Pons (tissue), 1 donor: ENCODE measurements at regions not wholly inside any gene's neighbourhood (a gene's known extent, or its start where the extent isn't known, plus 50 kb on each side); places are given as distances from the start of the nearest gene placed in this dataset.

ENCODE experiments used
- DNase-seq: peaks from one replicate; pipeline ENCODE4 v3.0.0-alpha.2; 2016; ENCODE audit warnings: low spot score

DNA sequence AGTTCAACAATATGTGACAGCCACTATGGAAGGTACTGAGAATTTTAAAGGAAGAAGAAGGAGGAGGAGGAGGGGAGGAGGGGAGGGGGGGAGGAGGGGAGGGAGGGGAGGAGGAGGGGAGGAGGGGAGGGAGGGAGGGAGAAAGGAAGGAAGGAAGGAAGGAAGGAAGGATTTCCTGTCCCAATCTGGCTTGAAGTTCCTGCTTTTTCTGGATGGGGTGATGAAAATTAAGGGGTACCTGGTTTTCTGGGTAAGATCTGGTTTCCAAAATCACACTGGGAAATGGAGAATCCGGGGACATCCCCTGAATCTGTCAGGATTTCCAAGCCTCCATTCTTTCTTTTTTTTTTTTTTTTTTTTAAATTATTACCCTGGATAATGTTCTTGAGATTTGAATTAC, 271.8 kb downstream of the MTX2 start:
- no peak for DNase-seq

DNA sequence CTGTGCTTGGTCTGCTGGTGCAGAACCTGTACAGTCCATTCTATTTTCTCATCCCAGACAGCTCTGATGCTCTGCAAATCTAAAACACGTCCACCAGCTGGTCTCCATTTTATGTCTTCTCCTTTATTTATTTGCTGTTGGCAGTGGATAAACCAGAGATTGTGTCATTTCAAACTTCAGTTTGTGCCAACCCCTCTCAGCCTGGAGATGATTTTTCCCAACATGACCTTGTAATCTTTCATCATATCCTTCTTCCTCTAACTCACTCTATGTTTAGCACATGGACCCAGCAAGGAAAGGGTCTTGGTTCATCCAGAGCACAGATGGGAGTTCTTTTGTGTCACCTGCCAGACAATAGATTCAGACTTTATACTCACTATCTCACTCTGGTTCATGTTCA, 273.2 kb downstream of the MTX2 start:
- no peak for DNase-seq

DNA sequence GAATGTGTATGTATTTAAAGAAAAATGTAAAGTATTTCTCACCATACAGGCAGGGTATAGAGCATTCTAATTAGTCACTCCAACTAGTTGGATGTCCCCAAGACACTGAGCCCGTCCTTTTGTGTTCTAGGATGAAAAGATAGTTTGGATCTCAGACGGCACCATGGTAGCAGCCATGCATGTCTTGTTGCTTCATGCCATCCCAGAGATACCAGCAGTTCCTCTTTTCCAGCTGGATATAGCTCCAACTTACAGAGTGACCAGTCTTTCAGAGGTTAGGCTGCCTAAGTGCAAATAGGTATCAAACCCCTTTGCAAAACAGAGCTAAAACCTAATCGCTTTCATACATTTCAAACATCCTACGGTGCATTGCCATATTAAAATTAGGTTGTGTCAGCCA, 275.3 kb downstream of the MTX2 start:
- no peak for DNase-seq

DNA sequence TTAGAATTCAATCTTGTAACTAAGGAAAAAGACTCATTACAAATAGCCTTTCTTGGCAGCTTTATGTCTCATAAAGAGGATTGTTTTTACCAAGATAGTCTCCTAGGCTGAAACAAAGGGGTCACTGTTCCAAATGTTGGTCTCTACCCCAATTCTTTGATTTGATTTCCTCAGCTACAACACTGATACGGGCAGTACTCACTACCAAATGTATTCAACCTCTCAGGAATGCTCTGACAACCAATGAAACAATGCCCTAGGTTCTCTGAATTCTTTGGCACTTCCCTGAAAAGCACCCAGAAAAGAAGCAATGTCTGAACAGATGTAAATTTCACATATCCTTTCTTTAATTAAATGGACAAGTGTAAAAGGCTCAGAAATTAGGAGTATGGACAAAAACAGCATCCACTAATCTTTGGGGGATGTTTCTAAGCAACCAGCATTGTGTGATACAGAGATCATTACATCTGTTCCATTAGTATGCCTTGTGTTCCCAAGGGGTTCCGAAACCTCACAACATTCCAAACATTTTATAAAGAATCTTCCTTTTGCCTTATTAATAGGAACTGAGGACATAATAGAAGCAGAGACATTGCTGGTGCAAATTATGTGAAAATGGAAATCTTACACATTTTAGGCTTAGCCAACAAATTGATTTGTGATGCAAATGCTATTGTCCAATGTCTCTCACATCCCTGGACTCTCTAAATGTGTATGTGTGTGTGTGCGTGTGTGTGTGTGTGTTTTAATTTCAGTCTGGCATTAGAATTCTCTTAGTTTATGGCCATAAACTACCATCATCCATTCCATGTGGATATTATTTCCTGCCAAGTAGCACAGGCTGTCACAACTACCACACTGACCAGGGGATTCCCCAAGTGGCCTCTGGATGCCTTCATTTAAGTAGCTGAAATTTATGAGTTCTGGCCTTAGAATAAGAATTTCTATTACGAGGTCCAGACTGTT, 276.0 kb downstream of the MTX2 start:
- peak; percentile 80 for DNase-seq

DNA sequence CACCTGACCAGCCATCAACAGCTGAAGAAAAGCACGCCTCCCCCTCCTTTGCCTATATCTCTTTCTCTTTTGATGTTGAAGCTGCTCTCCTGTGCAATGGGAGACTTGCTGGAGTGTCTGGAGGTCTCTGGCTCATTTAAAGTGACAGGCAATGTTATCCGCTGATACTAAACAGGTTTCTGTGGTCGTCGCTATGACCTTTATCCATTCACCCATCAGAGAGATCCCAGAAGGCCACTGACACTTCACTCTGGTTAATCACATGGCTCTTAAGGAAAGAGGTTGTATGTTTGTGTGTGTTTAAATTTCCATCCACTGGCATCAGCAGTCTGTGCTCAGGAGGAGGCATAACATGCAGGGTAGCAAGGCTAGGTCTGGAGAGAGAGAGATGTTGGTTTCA, 277.3 kb downstream of the MTX2 start:
- no peak for DNase-seq

DNA sequence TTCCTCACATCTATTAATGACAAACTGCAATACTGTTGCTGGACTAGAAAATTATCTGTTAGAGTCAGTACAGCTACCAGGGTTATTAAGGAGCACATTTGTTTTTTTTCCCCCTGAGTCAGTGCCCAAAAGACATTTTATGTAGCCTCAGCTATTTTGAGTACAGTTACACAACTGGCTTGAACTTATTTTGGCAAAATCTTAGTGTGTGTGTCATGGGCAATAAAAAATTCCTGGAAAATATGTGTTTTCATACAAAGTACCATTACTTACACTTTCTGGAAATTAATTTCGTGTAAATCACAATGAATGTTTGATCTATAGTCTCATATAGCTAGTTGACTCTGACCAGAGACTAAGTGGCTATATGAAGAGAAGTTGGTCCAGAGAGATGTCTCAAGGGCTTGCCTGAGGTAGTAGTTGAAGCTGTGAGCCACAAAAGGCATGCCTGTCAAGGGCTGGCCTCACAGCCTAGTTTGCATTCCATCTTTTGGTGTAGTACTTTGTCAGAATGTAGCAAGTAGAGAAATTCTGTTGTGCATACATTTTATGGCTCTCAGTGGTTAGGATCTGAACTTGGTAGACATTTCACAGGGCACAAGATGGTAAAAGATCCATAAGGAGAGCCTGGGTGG, 283.4 kb downstream of the MTX2 start:
- DNase-seq = no peak

DNA sequence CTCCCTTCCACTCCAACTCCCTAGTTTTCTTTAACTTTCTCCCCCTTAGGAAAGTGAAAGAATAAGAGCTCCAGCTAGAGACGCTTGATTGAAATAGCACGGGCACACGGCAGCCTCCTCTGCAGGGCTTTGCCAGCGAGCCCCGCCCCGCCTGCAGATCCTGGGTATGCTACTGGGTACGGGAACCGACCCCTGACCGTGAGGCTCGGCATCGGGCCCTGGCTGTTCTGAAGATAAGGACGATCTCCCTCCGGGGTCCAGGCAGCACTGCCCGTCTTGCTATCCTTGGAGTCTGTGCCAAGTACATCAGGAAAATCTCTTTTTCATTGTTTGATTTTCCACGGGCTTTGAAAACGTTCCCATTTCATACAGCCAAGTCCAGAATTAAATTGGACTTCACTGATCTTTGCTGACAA, 284.5 kb downstream of the MTX2 start:
- peak; percentile 51 for DNase-seq

DNA sequence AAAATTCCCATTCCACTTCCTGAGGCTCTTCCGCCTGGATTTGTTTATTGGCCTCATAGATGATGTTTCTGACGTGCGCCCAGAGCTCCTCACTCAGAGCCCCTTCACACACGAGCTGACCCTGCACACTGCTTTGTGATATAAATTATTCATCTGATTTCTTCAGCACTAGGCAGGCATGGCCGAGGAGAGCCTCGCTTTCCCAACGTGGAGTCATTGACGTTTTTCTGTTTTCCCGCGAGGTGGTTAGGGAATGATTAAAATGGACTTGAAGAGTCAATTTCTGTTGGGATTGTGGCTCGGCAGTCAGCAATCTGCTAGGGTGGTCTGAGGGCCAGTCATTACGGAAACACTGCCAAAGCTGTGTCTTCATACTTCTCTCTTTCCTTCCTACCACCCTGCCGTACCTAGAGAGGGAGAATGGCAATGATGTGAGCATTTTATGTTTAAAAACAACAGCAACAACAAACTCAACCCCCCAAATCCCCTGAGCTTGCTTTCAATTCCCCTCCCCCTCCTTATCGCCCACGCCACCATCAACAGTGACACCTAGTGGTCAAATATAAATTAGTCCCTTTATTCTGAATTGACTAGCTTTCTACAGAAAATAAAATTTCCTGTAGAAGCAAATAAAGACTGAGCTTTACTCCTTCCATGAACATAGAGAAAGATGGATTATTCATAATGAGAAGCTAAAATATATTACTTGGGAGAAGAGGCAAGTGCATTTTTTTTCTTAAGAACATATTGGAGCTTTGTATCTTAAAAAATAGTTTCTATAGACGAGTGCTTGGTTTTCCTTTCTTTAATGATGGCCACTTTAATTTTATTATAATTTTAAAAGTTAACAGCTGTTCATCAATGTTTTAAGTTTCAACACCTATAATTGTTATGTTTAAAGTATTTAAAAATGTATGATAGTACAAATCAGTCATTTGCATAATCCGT, 285.1 kb downstream of the MTX2 start:
- peak; percentile 74 for DNase-seq

DNA sequence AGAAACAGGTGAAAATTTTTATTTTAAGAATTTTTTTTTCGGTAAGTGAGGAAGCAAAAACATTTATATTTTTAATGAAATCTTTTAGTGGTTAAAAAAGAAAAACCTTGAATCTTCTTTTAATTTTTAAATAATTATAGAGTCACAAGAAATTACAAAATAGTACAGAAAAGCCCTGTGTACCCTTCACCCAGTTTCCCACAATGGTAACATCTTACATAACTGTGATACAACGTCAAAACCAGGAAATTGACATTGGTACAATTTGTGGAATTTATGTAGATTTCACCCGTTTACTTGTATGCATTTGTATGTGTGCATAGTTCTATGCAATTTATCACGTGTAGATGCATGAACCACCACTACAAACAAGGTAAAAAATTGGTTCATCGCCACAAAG, 285.9 kb downstream of the MTX2 start:
- DNase-seq = no peak

DNA sequence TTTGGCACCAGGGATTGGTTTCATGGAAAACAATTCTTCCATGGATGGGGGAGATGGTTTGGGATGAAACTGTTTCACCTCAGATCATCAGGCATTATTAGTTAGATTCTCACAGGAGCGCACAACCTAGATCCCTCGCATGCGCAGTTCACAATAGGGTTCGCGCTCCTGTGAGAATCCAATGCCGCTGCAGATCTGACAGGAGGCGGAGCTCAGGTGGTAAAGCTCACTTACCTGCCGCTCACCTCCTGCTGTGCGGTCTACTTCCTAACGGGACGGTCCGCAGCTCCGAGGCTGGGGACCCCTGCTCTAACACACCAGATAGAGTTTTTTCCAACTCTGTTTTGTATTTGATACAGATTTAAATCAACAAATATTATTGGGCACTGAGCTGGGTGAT, 286.5 kb downstream of the MTX2 start:
- no peak for DNase-seq

DNA sequence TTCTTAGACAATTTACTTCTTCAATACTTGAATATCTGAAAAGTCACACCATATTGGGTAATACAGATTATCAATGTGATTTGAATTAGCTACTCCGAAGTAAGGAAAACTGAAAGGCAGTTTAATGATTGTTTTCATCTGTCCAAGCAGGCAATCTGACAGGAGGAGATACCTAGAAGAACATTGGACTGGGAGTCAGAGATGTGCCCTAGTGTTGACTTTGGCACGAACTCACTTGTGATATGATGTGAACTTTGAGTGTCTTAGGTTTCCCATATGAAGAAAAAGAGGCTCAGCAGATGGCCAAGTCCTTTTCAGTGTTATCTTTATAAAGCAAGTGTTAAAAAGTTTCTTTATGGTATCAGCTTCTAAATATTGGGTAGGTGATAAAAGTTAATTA, 287.1 kb downstream of the MTX2 start:
- no peak for DNase-seq

DNA sequence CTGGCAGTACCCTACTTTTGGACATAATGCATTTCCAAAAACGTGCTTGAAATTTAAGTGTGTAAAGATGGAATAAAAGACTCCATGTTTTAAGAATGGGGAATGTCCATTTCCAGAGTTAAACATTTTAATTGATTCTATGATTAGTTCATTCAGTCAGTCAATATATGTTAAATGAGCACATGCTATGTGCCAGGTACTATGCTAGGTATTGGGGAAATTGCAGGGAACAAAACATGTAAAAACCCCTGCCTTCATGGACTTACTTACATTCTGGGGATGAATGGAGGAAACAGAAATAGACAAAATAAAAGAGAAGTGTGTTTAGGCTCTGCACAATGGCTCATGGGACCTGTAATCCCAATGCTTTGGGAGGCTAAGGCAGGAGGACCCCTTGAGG, 288.6 kb downstream of the MTX2 start:
- no peak for DNase-seq

DNA sequence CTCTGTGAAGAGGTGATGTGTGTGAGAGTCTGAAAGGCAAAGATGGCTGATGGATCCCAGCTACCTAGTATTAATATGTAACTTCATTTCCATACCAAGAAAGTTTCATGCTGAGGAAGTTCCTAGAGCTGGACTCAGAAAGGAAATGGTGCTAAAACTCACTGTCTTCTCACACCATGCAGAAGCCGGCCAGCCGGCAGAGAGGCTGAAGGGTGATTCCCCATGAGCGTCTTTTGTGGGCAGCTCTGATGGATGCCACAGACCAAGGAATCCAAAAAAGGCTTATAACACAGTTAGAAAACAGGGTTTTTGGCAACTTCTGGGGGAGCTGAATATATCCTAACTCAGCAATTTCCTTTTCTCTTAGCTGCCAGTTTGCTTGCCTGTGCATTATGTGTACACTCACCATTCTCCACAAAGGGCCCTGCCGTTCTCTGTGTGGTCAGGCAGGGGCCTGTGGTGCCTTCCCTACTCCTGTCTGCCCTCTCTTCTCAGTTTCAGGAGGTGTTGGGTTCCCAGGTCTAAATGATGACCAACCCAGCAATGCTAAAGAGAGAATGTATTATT, 289.4 kb downstream of the MTX2 start:
- no peak for DNase-seq

DNA sequence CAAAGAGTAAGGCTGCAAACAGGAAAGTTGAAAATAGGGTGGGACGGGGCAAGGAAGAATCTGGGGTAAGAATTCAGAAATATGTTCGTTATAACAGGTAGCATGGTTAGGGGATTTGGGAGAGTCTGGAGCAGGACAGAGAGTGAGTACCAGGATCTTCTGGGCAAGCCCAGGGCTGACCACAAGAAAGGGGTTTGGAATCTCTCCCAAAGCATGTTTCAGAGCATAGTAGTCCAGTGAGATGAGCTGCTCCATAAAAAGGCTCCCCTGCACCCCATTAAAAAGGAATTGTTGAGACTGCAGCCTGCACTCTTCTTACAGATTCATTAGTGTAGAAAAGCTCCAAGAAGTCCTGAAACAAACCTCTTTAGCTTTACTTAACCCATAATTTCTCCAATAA, 291.1 kb downstream of the MTX2 start:
- DNase-seq = no peak

DNA sequence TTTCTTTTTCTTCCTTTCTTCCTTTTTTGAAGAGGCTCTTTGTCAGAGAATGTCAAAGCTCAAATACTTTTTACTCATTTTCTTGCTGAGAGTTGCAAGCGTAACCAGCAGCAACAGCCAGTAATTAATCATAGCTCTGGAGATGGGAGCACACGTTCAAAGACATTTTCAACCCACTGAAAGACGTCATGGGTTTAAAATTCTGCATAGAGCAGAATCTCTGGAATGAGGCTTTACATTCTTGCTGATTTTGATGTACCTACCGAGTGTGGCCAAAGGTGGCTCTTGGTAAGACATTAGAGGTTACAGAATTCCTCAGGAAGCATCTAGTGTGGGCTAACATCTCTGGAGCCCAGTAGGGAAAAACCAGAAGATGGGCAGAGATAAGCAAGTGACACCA, 292.5 kb downstream of the MTX2 start:
- no peak for DNase-seq

DNA sequence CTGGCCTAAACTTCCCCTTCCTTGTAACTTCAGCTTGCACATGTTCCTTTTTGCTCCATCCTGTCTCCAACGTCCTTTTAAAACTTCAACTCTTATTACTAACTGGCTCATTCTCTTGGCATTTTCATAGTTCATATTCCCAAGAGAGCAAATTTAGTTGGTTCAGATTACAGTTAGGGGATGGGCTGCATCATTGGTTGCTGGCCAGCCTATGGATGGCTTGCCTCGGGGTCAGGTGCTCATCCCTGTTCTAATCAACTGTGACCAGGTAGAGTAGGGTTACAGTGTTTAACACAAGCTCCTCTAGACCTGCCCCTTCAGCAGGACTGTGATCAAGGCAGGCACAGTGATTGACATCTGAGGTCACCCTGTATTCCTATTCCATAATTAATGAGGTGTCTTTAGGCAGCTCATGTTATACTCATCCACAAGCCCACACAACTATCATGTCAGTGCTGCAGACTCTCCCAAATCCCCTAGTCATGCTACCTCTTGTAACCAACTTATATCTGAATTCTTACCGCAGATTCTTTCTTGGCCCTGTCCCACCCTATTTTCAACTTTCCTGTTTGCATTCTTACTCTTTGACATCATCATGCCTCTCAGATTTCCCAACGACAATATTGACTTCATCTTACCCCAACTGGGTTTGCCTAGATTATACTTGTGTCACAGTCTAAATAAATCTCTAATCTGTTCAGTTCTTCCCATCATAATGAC, 293.3 kb downstream of the MTX2 start:
- DNase-seq = no peak

DNA sequence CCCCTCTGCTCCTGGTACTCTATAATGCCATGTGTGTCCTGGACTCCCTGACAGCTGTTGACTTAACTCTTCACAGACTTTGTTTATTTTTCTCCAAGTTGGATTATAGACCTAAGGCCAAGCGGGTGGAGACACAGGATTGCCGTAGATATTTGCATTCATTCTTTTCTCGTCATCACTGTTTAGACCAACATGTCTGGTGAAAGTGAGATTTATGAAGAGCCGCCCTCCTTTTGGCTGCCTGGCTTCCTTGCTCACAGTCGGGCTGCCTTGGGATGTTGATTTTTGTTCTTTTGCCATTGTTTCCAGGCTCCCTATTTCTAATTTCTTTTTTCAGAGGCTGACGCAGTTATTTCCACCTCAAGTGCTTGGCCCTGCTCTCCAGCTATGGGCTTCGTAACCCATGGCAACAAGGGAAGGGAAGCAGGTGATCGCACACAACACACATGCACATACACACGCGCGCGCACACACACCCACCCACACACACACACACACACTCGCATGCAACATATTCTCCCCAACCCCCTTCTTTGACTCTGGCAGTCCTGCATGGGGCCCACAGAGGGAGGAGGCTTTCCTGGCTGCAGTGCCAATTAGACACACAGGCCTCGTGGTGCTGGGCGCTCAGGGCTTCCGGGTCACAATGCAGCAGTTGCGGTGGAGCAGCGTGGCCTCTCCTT, 296.5 kb downstream of the MTX2 start:
- DNase-seq = no peak

DNA sequence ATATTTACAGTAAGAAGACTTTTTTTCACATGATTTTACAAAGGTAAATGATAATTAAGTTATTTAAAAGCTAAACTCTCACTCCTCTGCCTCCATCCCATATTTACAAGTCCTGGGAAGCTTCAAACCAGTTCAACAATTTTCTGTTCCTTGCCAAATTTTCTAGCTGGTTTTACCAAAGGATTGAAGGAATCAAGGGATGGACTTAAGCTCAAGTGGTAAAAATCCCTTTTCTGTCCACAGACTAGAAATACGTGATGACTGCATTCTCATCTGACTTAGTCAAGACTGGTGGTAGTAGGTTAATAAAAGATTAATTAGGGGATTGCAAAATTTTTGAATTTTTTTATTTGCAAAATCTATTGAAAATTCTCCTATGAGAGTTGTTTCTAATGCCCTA, 297.3 kb downstream of the MTX2 start:
- DNase-seq = no peak

DNA sequence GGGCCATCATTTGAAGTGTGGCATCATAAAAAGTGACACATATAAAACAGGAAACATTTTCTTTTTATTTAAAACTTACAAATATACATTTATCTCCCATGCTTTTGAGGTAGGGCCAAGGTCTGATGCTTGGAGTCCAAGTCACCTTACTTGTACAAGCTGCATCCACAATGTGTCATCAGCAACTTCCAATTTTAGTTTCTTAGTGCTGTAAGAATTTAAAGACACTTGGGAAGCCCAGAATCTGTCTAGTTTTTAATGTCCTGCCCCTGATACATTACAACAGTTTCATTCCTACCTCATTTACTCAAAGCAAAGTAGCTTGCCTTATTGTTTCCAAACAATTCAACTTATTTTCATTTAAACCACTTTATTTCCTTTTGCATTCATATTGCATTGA, 297.7 kb downstream of the MTX2 start:
- DNase-seq = no peak

DNA sequence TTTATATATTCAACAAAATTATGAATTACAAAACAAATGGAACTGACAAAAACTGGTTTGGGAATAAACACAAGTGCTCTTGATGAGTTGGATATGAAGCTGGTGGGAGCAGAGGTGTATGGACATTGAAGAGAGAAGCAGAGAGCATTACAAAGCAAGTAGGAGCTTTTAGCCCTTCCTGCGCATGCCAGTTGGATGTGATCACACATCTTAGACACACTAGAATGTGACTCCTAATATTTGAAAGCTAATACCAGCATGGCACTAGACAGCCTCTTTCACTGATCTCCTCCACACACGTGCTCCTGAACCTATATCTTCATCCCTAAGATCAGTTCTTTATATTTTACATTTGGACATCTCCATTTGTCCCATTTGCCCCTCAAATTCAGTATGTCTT, 298.1 kb downstream of the MTX2 start:
- DNase-seq = no peak

DNA sequence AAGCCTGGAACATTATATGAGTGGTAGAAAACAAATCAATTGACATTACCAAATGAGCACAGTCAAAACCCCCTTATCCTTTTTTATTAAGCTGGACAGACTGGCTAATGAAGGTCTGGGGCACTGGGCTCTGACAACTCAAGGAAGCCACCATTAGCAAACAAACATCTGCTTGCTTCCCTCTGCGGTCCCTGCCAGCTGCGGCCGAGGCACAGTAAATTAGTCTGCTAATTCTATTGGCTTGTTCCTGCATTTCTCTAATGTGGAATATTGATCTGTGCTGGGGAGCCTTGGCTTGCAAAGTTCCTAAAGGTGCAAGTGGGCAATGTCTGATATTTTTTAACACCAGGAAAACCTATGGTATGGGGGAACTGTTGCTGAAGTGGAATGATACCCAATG, 300.3 kb downstream of the MTX2 start:
- DNase-seq = no peak
